ENCODE measurements at regions not wholly inside any gene's neighbourhood (a gene's known extent, or its start where the extent isn't known, plus 50 kb on each side); places are given as distances from the start of the nearest gene placed in this dataset.

GRCh38 chr9:119689879-119690278 lies 320.6 kb upstream of the BRINP1 start:
- Histone ChIP-seq H4K91ac (ENCODE audit: insufficient read length, low read depth, low read length) (no peak overlapping the region), H3K23ac (ENCODE audit: insufficient read length, low read depth, low read length) (no peak overlapping the region), H3K4me2 (ENCODE audit: insufficient read depth, insufficient read length, low read length) (no peak overlapping the region), H2BK5ac (ENCODE audit: insufficient read length, low read length) (no peak overlapping the region), H4K20me1 (ENCODE audit: control insufficient read depth, insufficient read depth, insufficient read length) (no peaks in the 10 kb centered on the region), H2BK20ac (ENCODE audit: low read depth, low read length, poor library complexity, severe bottlenecking) (no peak overlapping the region), H4K5ac (ENCODE audit: insufficient read length, low read depth, low read length) (no peak overlapping the region), H3K79me1 (ENCODE audit: insufficient read depth, low read depth, low read length, poor library complexity, severe bottlenecking) (no peaks in the 10 kb centered on the region), H2AFZ (ENCODE audit: low read length) (no peak overlapping the region), H3T11ph (ENCODE audit: low read length) (no peak overlapping the region), H3K9me3 (ENCODE audit: control insufficient read depth, low read depth, low read length) (no peaks in the 10 kb centered on the region), H3K23me2 (ENCODE audit: insufficient read length, low read depth, low read length, poor library complexity, severe bottlenecking) (no peaks in the 10 kb centered on the region), H2BK15ac (ENCODE audit: low read depth, low read length) (no peak overlapping the region), H2BK120ac (ENCODE audit: low read depth, low read length, poor library complexity, severe bottlenecking) (no peak overlapping the region), H2BK12ac (ENCODE audit: insufficient read length, low read depth, low read length) (no peak overlapping the region), H3K4me1 (ENCODE audit: insufficient read depth, low read length) (no peaks in the 10 kb centered on the region; the same call in 1 of the 2 replicates), H3K56ac (ENCODE audit: insufficient read length, low read depth, low read length) (no peak overlapping the region), H3K27ac (ENCODE audit: insufficient read length, low read depth, low read length) (no peak overlapping the region), H3K27me3 (ENCODE audit: insufficient read depth, low read length) (no peaks in the 10 kb centered on the region), H2AK5ac (ENCODE audit: insufficient read length, low read length) (no peak overlapping the region), H3K18ac (ENCODE audit: insufficient read length, low read depth, low read length) (no peak overlapping the region), H4K8ac (replicated peaks; ENCODE audit: insufficient read length, low read depth, low read length) (no peak overlapping the region), H3K4ac (ENCODE audit: low read depth, low read length) (no peak overlapping the region), H3K14ac (ENCODE audit: insufficient read depth, low read length) (no peak overlapping the region), H3K9ac (ENCODE audit: extremely low read depth, insufficient read length, low read length) (no peak overlapping the region), H3K79me2 (ENCODE audit: insufficient read depth, low read length) (no peaks in the 10 kb centered on the region)
- no peaks in the 10 kb centered on the region for H3K36me3 Mint-ChIP-seq (ENCODE audit: insufficient read depth in 1 of 3, low read depth in 3 of 3)
- no peak overlapping the region for H3K27ac Mint-ChIP-seq
- no peaks in the 10 kb centered on the region for H3K9me3 Mint-ChIP-seq
- H3K27me3 Mint-ChIP-seq (ENCODE audit: low read depth) = no peaks in the 10 kb centered on the region
- no peak overlapping the region for H3K4me3 Mint-ChIP-seq
- TF ChIP-seq CTCF (conservative IDR thresholded peaks at IDR 0.05) = no peak
- no peaks in the 10 kb centered on the region for H3K4me1 Mint-ChIP-seq
- no peak for DNase-seq
- whole genome bisulfite sequencing (ENCODE audit: extremely low coverage, insufficient read length, low lambda C conversion rate) = no CpG with 5 or more reads among the region's 4 CpGs

All from H9 (cell line).